GM19468 (cell line): ENCODE measurements at regions not wholly inside any gene's neighbourhood (a gene's known extent, or its start where the extent isn't known, plus 50 kb on each side); places are given as distances from the start of the nearest gene placed in this dataset.
"Not testable (repeated sequence)": the region's sequence is repeated elsewhere in the genome, so short reads cannot be mapped to it uniquely, and the experiment has no call there.

Experiments used
- ATAC-seq: cut with Tn5 transposase; IDR thresholded peaks from one replicate; pipeline ENCODE4 v1.9.1; 2021; ENCODE audit warnings: mild to moderate bottlenecking, moderate library complexity, moderate number of reproducible peaks; ENCODE audit not compliant: unreplicated experiment; ENCODE audit errors: extremely low read depth

DNA sequence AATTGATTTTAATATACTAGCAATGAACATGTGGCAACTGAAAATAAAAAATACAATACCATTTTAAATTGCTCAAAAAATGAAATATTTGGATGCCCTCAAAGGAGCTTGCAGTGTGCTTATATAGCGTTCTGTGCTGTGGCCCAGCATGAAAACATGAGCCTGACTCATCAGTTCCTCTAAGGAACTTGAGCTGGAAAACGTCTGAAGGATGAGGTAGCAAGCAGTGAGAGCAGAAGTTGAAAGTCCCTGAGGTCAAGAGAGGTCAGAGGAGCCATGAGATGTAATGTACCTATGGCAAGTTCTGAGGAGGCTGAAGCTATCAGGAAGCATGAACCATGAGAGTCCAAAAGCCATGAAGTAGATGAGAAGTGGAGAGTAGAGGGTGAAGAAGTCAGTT, 59.7 kb downstream of the HMGB3 start:
- ATAC-seq, result no peak

GRCh38 chrX:151066373-151066772, 83.2 kb downstream of the HMGB3 start:
- ATAC-seq, result not testable (repeated sequence)

DNA sequence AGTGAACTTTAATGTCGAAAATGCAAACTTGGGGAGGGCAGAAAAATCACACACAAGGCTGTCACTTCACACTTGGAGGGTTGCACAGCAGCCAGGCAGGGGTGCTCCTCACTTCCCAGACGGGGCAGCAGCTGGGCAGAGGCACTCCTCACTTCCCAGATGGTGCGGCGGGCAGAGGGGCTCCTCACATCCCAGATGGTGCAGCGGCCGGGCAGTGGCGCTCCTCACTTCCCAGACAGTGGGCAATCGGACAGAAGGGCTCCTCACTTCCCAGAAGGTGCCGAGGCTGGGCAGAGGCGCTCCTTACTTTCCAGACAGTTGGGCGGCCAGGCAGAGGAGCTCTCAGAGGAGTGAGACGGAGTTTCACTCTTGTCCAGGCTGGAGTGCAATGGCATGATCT, 90.6 kb downstream of the HMGB3 start:
- ATAC-seq, result no peak

GRCh38 chrX:151081016-151081415, 95.4 kb upstream of the GPR50 start:
- no peak for ATAC-seq

GRCh38 chrX:151082077-151082948, 94.1 kb upstream of the GPR50 start:
- peak; percentile 65 for ATAC-seq

- ATAC-seq, result no peak
Observed at GRCh38 chrX:151084454-151084853, 91.9 kb upstream of the GPR50 start.

- ATAC-seq, result no peak
Observed at GRCh38 chrX:151085207-151085606, 91.2 kb upstream of the GPR50 start.

GRCh38 chrX:151088221-151088620, 88.2 kb upstream of the GPR50 start:
- no peak for ATAC-seq

DNA sequence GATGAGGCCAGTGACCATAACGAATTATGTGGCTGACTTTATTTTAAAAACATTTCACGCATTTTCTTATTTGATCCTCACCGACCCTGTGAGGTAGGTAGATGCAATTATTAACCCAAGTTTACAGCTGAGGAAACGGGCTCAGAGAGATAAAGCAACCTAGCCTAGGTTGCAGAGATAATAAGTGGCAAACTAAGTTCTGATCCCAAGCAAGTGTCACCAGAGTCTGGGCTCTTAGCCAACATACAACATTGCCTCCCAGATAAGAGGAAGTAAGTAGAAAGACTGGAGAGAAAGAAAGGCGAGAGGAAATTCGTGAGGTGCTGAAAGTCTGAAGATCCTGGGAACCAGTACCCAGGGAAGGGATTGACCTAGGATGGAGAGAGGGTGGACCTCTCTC, 77.4 kb upstream of the GPR50 start:
- ATAC-seq, result no peak

DNA sequence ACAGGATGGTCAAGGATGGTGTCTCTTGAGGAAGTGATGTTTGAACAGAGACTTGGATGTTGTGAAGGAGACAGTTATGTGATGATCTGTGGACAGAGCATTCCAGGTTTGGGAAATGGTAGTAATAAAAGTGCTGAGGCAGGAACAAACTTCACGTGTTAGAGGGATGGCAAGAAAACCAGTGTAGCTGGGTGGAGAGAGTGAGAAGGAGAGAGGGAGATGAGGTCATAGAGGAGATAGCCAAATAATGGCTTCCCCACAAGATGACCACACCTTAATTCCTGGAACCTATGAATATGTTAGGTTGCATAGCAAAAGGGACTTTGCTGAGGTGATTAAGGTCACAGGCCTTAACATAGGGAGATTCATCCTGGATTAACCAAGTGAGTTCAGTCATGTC, 75.6 kb upstream of the GPR50 start:
- ATAC-seq, result no peak

DNA sequence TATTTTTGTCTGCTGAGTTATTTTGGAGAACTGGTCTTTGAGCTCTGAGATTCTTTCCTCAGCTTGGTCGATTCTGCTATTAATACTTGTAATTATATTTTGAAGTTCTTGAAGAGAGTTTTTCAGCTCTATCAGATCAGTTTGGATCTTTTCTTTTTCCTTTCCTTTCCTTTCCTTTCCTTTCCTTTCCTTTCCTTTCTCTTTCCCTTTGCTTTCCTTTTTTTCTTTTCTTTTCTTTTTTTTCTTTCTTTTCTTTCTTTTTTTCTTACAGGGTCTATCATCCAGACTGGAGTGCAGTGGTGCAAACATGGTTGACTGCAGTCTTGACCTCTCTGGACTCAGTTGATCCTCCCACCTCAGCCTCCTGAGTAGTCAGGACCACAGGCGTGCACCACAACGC, 63.2 kb upstream of the GPR50 start:
- not testable (repeated sequence) for ATAC-seq
